ENCODE measurements at regions not wholly inside any gene's neighbourhood (a gene's known extent, or its start where the extent isn't known, plus 50 kb on each side); places are given as distances from the start of the nearest gene placed in this dataset.
A peak's percentile ranks its signal among the peaks of the same experiment; 100 is the strongest.

- TF ChIP-seq THAP7 (CRISPR knock-in tag; IDR thresholded peaks at IDR 0.05) (no peak), SRSF1 (optimal IDR thresholded peaks at IDR 0.05; ENCODE audit: low read depth, low read length) (no peak), CREB1 (IDR thresholded peaks at IDR 0.05) (peak; percentile 61), CREB1 (CRISPR knock-in tag; IDR thresholded peaks at IDR 0.05) (no peak)
These were observed 205.7 kb downstream of the GJA1 start for GRCh38 chr6:121641158-121641557.
